CD4-positive, alpha-beta T cell (primary cell): ENCODE measurements at regions not wholly inside any gene's neighbourhood (a gene's known extent, or its start where the extent isn't known, plus 50 kb on each side); places are given as distances from the start of the nearest gene placed in this dataset.

Experiments
- ATAC-seq: fragments of 200-7000 bp; cut with Tn5 transposase; one replicate; pipeline ENCODE4 v1.10.0; 2022; ENCODE audit warnings: mild to moderate bottlenecking; ENCODE audit not compliant: poor library complexity
- CTCF ChIA-PET: fragments of 350-600 bp; sonication (Branson Sonifier 250); formaldehyde crosslinking; loops from one replicate; lab custom pipeline; 2021; ENCODE audit warnings: antibody characterized with exemption, inconsistent platforms; lab: Charles Lee
- POLR2A ChIA-PET: fragments of 350-600 bp; sonication (Branson Sonifier 250); formaldehyde crosslinking; loops from one replicate; lab custom pipeline; 2021; ENCODE audit warnings: antibody characterized with exemption, inconsistent platforms; lab: Charles Lee
- DNase-seq, 14 experiments: peaks; one replicate each; pipeline ENCODE4 v3.0.0-alpha.2; 2013 to 2020; ENCODE audit warnings: mixed read lengths in 2 of 14
- H3K27ac ChIP-seq, 2 donors: one replicate each; pipeline versions ENCODE4 v1.5.1 to v1.7.0; 2013; ENCODE audit warnings: low read length in 2 of 2, low read depth in 1 of 2, mild to moderate bottlenecking in 1 of 2
- H3K27me3 ChIP-seq, 2 experiments: 1 replicate in 1 of 2; 2 replicates in 1 of 2; pipeline versions ENCODE4 v1.6.1 to v1.7.0; 2013; ENCODE audit warnings: low read length in 2 of 2, control low read depth in 1 of 2, mild to moderate bottlenecking in 1 of 2, moderate library complexity in 1 of 2; ENCODE audit not compliant: insufficient read depth in 2 of 2, control insufficient read depth in 1 of 2
- H3K36me3 ChIP-seq: one replicate; pipeline ENCODE4 v1.6.1; 2013; ENCODE audit warnings: low read length, control low read depth; ENCODE audit not compliant: insufficient read depth
- H3K4me1 ChIP-seq: one replicate; pipeline ENCODE4 v1.6.1; 2013; ENCODE audit warnings: low read length, control low read depth; ENCODE audit not compliant: insufficient read depth
- H3K4me3 ChIP-seq: one replicate; pipeline ENCODE4 v1.5.1; 2013; ENCODE audit warnings: mild to moderate bottlenecking, low read length, moderate library complexity
- H3K9me3 ChIP-seq, 2 experiments: 1 replicate in 1 of 2; 2 replicates in 1 of 2; pipeline versions ENCODE4 v1.6.1 to v1.7.0; 2013; ENCODE audit warnings: low read length in 2 of 2, mild to moderate bottlenecking in 2 of 2, control low read depth in 1 of 2, moderate library complexity in 1 of 2; ENCODE audit not compliant: control insufficient read depth in 1 of 2, insufficient read depth in 1 of 2
- H3K27ac Mint-ChIP-seq: one replicate; pipeline ENCODE4 v1.8.0; 2020; ENCODE audit warnings: mixed read lengths
- H3K27me3 Mint-ChIP-seq: one replicate; pipeline ENCODE4 v1.8.0; 2021; ENCODE audit warnings: mixed read lengths
- H3K36me3 Mint-ChIP-seq: one replicate; pipeline ENCODE4 v1.8.0; 2021; ENCODE audit warnings: low read depth, mixed read lengths
- H3K4me1 Mint-ChIP-seq: one replicate; pipeline ENCODE4 v1.8.0; 2021; ENCODE audit warnings: low read depth, mixed read lengths
- H3K4me3 Mint-ChIP-seq: one replicate; pipeline ENCODE4 v1.8.0; 2020; ENCODE audit warnings: mild to moderate bottlenecking, mixed read lengths
- H3K9me3 Mint-ChIP-seq: one replicate; pipeline ENCODE4 v1.8.0; 2020; ENCODE audit warnings: mixed read lengths
- CTCF ChIP-seq: fragments of 200-600 bp; IDR thresholded peaks from one replicate; pipeline ENCODE4 v1.8.0; 2022; ENCODE audit warnings: antibody characterized with exemption, mild to moderate bottlenecking
- intact Hi-C, 2 experiments: fragments of 100-400 bp; cut with DNase I in 1 of 2; cut with micrococcal nuclease in 1 of 2; formaldehyde crosslinking; loops; one replicate each; pipeline versions ENCODE4 v1.15.1 to v1.9.0; 2023 to 2025; cut with DNase I, micrococcal nuclease

- POLR2A ChIA-PET = no interaction called here
- Mint-ChIP-seq H3K27ac (no peak overlapping the region), H3K4me3 (no peak overlapping the region), H3K27me3 (no peaks in the 10 kb centered on the region), H3K4me1 (no peaks in the 10 kb centered on the region), H3K36me3 (no peaks in the 10 kb centered on the region), H3K9me3 (peaks cover 25% of the 10 kb centered on the region)
- H3K4me3 ChIP-seq = no peak overlapping the region
- intact Hi-C loops = no loop called here
- no peak overlapping the region for H3K27ac ChIP-seq
- TF ChIP-seq CTCF = no peak
- no peak for DNase-seq
- H3K27me3 ChIP-seq = no peaks in the 10 kb centered on the region
- H3K9me3 ChIP-seq = peaks cover 0 to 33% of the 10 kb centered on the region in 2 experiments
- ATAC-seq = no peak
- CTCF ChIA-PET = no interaction called here
- no peaks in the 10 kb centered on the region for H3K4me1 ChIP-seq
- no peaks in the 10 kb centered on the region for H3K36me3 ChIP-seq
Observed at GRCh38 chr7:67813621-67814292, 817.1 kb downstream of the TYW1 start.

GRCh38 chr7:67817481-67817880, 820.8 kb downstream of the TYW1 start:
- Histone ChIP-seq H3K4me3 (no peak overlapping the region), H3K36me3 (no peaks in the 10 kb centered on the region), H3K4me1 (no peaks in the 10 kb centered on the region), H3K27ac (no peak overlapping the region), H3K27me3 (no peaks in the 10 kb centered on the region), H3K9me3 (peaks cover 0 to 15% of the 10 kb centered on the region in 2 experiments)
- intact Hi-C loops = no loop called here
- ChIA-PET CTCF (no interaction called here), POLR2A (no interaction called here)
- TF ChIP-seq CTCF = no peak
- Mint-ChIP-seq H3K27me3 (no peaks in the 10 kb centered on the region), H3K9me3 (peaks cover 21% of the 10 kb centered on the region), H3K36me3 (no peaks in the 10 kb centered on the region), H3K4me3 (no peak overlapping the region), H3K4me1 (no peaks in the 10 kb centered on the region), H3K27ac (no peak overlapping the region)
- ATAC-seq = no peak
- DNase-seq = no peak

- intact Hi-C loops = no loop called here
- CTCF ChIA-PET = no interaction called here
- H3K27ac Mint-ChIP-seq = no peak overlapping the region
- Histone ChIP-seq H3K27me3 (no peaks in the 10 kb centered on the region), H3K4me3 (no peak overlapping the region), H3K9me3 (peaks cover 0 to 19% of the 10 kb centered on the region in 2 experiments), H3K36me3 (no peaks in the 10 kb centered on the region), H3K27ac (no peak overlapping the region), H3K4me1 (no peaks in the 10 kb centered on the region)
- DNase-seq (no peak), ATAC-seq (no peak)
- no peak overlapping the region for H3K4me3 Mint-ChIP-seq
- no peaks in the 10 kb centered on the region for H3K36me3 Mint-ChIP-seq
- TF ChIP-seq CTCF = no peak
- POLR2A ChIA-PET = no interaction called here
- H3K4me1 Mint-ChIP-seq = no peaks in the 10 kb centered on the region
- no peaks in the 10 kb centered on the region for H3K27me3 Mint-ChIP-seq
- H3K9me3 Mint-ChIP-seq = peaks cover 19% of the 10 kb centered on the region
Observed at GRCh38 chr7:67821116-67821515, 824.5 kb downstream of the TYW1 start.
